ENCODE measurements at regions not wholly inside any gene's neighbourhood (a gene's known extent, or its start where the extent isn't known, plus 50 kb on each side); places are given as distances from the start of the nearest gene placed in this dataset.

GRCh38 chr9:26319859-26320258 lies 572.7 kb downstream of the CAAP1 start:
- intact Hi-C loops (cut with DNase I) = no loop called here

DNA sequence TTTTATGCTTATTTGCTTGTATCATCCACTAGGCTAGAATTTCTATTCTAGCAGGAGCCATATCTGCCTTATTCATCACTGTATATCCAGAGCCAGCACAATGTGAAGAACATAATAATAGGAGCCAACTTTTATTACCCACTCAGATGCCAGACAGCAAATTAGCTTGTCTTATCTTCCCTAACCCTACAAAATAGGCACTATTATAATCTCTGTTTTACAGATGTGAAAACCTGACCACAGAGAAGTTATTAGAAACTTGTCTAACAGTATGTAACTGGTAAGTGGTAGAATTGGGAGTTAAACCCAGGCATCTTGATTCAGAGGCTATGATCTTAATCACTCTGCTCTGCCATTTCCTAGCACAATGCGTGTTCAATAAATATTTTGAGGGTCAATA lies 579.5 kb downstream of the CAAP1 start:
- intact Hi-C loops (cut with DNase I) = no loop called here

More at GRCh38 chr9:26319859-26320258, 572.7 kb downstream of the CAAP1 start:
- TF ChIP-seq CTCF (IDR thresholded peaks at IDR 0.05) (no peak), POLR2AphosphoS5 (IDR thresholded peaks at IDR 0.05; ENCODE audit: insufficient read depth in 1 of 2, low read depth in 1 of 2) (no peak), POLR2A (IDR thresholded peaks at IDR 0.05) (no peak)
- H3K27ac ChIP-seq = no peak overlapping the region
- no peak for DNase-seq (ENCODE audit: extremely low spot score in 2 of 2)
- H3K9me3 ChIP-seq = no peaks in the 10 kb centered on the region
- no peaks in the 10 kb centered on the region for H3K36me3 ChIP-seq
- H3K4me1 ChIP-seq = no peaks in the 10 kb centered on the region
- no peak overlapping the region for H3K4me3 ChIP-seq
- H3K27me3 ChIP-seq = no peaks in the 10 kb centered on the region

GRCh38 chr9:26311463-26311995 lies 581.1 kb downstream of the CAAP1 start:
- Histone ChIP-seq H3K4me1 (no peaks in the 10 kb centered on the region), H3K9me3 (no peaks in the 10 kb centered on the region), H3K27ac (no peak overlapping the region), H3K36me3 (no peaks in the 10 kb centered on the region), H3K27me3 (no peaks in the 10 kb centered on the region), H3K4me3 (no peak overlapping the region)
- intact Hi-C loops (cut with DNase I) = no loop called here
- TF ChIP-seq POLR2AphosphoS5 (IDR thresholded peaks at IDR 0.05; ENCODE audit: insufficient read depth in 1 of 2, low read depth in 1 of 2) = no peak
- no peak for TF ChIP-seq CTCF (IDR thresholded peaks at IDR 0.05)
- no peak for TF ChIP-seq POLR2A (IDR thresholded peaks at IDR 0.05)
- no peak for DNase-seq (ENCODE audit: extremely low spot score in 2 of 2)

More for the DNA sequence above, 579.5 kb downstream of the CAAP1 start:
- Histone ChIP-seq H3K9me3 (no peaks in the 10 kb centered on the region), H3K27me3 (no peaks in the 10 kb centered on the region), H3K4me1 (no peaks in the 10 kb centered on the region), H3K36me3 (no peaks in the 10 kb centered on the region), H3K4me3 (no peak overlapping the region), H3K27ac (no peak overlapping the region)
- DNase-seq (ENCODE audit: extremely low spot score in 2 of 2) = no peak
- TF ChIP-seq POLR2A (IDR thresholded peaks at IDR 0.05) (no peak), POLR2AphosphoS5 (IDR thresholded peaks at IDR 0.05; ENCODE audit: insufficient read depth in 1 of 2, low read depth in 1 of 2) (no peak), CTCF (IDR thresholded peaks at IDR 0.05) (no peak)

DNA sequence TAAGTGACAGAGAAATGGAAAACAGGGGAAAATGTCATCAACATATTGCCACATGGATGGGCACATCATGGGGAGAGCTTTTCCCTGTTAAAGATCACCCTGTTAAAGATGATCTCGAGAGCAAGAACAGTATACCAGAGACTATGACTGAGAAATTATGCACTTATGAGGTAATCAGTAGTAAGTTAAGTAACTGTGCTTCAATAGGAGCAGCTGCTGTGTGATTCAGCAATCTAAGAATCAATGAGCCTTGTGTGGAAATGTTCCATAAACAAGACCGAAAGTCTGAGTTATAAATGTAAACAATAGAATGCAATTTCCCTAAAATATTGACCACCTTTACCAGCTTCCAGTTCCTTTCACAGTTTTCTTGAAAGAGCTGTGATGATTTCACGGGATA lies 582.3 kb downstream of the CAAP1 start:
- TF ChIP-seq CTCF (IDR thresholded peaks at IDR 0.05) (no peak), POLR2A (IDR thresholded peaks at IDR 0.05) (no peak), POLR2AphosphoS5 (IDR thresholded peaks at IDR 0.05; ENCODE audit: insufficient read depth in 1 of 2, low read depth in 1 of 2) (no peak)
- no peak for DNase-seq (ENCODE audit: extremely low spot score in 2 of 2)
- H3K4me1 ChIP-seq = no peaks in the 10 kb centered on the region
- no peaks in the 10 kb centered on the region for H3K9me3 ChIP-seq
- H3K27ac ChIP-seq = no peak overlapping the region
- H3K4me3 ChIP-seq = no peak overlapping the region
- H3K27me3 ChIP-seq = no peaks in the 10 kb centered on the region
- intact Hi-C loops (cut with DNase I) = no loop called here
- H3K36me3 ChIP-seq = no peaks in the 10 kb centered on the region

- DNase-seq (ENCODE audit: extremely low spot score in 2 of 2) = no peak
- H3K27ac ChIP-seq = no peak overlapping the region
- intact Hi-C loops (cut with DNase I) = no loop called here
- no peak overlapping the region for H3K4me3 ChIP-seq
- no peaks in the 10 kb centered on the region for H3K36me3 ChIP-seq
- no peak for TF ChIP-seq CTCF (IDR thresholded peaks at IDR 0.05)
- TF ChIP-seq POLR2A (IDR thresholded peaks at IDR 0.05) = no peak
- TF ChIP-seq POLR2AphosphoS5 (IDR thresholded peaks at IDR 0.05; ENCODE audit: insufficient read depth in 1 of 2, low read depth in 1 of 2) = no peak
- H3K27me3 ChIP-seq = no peaks in the 10 kb centered on the region
- no peaks in the 10 kb centered on the region for H3K4me1 ChIP-seq
- H3K9me3 ChIP-seq = no peaks in the 10 kb centered on the region
These were observed 584.3 kb downstream of the CAAP1 start for GRCh38 chr9:26308328-26308727.
